ENCODE measurements at regions not wholly inside any gene's neighbourhood (a gene's known extent, or its start where the extent isn't known, plus 50 kb on each side); places are given as distances from the start of the nearest gene placed in this dataset.

DNA sequence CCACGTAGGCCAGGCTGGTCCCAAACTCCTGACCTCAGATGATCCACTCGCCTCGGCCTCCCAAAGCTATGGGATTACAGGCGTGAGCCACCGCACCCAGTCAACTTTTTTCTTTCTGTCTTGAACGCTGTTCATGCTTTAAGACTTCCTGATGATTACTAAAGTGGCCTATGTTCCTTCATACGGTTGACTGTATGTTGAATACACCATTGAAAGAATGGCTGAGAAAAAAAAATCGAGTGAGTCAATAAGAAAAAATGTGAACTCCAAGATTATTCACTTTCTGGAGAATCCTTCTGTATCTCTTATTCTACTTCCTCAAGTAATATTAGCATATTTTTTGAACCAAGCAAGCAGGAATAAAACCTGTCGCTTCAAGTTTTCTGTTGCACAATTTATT, 955.0 kb downstream of the GATA3 start:
- TF ChIP-seq, protein P1, sequence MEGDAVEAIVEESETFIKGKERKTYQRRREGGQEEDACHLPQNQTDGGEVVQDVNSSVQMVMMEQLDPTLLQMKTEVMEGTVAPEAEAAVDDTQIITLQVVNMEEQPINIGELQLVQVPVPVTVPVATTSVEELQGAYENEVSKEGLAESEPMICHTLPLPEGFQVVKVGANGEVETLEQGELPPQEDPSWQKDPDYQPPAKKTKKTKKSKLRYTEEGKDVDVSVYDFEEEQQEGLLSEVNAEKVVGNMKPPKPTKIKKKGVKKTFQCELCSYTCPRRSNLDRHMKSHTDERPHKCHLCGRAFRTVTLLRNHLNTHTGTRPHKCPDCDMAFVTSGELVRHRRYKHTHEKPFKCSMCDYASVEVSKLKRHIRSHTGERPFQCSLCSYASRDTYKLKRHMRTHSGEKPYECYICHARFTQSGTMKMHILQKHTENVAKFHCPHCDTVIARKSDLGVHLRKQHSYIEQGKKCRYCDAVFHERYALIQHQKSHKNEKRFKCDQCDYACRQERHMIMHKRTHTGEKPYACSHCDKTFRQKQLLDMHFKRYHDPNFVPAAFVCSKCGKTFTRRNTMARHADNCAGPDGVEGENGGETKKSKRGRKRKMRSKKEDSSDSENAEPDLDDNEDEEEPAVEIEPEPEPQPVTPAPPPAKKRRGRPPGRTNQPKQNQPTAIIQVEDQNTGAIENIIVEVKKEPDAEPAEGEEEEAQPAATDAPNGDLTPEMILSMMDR (IDR thresholded peaks at IDR 0.05; ENCODE audit: low read length, missing control alignments): no peak
- peak; percentile 33 for DNase-seq (ENCODE audit: low read depth)
- H3K4me3 ChIP-seq (replicated peaks; ENCODE audit: low read depth, low read length): no peak overlapping the region

DNA sequence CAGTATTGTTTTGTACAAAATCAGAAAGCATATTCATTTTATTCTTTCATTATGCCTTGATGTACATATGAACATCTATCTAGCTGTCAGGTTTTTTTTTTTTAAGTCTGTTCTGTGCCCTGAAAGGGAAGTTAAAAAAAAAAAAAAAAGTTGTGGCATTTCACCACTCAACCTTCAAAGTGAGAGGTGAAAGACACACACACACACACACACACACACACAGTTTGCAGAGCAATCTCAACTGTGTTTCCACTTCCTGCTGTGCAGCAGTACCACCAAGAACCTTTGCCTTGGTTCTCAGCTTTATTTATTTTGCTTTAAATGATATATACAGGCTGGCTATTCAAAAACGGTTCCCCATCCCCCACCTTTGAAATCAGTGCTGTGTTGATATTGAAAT, 955.6 kb downstream of the GATA3 start:
- TF ChIP-seq, protein P1 (IDR thresholded peaks at IDR 0.05; ENCODE audit: low read length, missing control alignments): no peak
- DNase-seq (ENCODE audit: low read depth): no peak
- no peak overlapping the region for H3K4me3 ChIP-seq (replicated peaks; ENCODE audit: low read depth, low read length)

DNA sequence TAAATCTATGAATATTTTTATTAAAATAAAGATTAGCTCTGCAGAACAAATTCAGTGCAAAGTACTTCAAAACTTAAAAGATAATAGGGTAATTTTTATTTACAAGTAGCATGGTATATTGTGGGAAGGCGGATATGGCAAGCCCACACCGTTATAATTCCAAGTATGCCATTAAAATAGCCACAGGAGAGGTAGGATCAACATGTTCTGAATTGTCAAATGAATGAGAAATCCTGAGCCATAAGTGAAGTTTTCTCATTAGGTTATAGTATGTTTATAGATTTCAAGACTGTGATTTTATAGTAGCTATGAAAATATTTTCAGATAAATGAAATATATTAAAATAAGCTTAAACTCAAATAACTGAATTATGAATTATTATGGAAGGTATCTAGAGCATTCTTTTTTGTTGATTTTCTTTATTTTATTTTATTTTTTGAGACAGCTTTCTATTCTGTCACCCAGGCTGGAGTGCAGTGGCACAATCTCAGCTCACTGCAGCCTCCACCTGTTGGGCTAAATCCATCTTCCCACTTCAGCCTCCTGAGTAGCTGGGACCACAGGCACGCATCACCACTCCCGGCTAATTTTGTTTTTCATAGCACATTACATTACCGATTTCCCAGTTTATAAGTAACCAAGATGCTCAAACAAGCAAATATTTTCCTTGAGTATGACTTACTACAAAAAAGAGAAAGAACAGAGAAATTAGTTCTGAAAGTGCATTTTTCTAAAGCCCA, 956.6 kb downstream of the GATA3 start:
- H3K4me3 ChIP-seq (replicated peaks; ENCODE audit: low read depth, low read length): no peak overlapping the region
- no peak for DNase-seq (ENCODE audit: low read depth)
- TF ChIP-seq, protein P1 (IDR thresholded peaks at IDR 0.05; ENCODE audit: low read length, missing control alignments): no peak

DNA sequence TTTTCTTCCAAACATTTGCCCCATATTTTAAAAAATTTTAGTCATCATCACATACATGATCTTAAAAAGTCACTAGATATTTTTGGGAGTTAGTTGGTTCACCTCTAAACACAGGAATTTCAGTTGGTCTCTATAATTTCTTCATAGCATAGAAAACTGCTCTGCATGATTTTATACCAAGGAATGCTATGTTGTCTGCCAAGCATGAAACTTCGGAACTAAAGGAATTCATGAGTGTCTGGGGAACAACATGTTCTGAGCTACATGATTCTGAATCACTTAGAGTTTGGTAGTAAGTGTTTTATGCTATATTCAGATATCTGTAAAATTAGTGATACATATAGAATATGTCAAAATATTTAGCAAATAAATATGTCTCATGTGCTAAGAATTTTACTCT, 957.8 kb downstream of the GATA3 start:
- TF ChIP-seq, protein P1 (IDR thresholded peaks at IDR 0.05; ENCODE audit: low read length, missing control alignments): no peak
- H3K4me3 ChIP-seq (replicated peaks; ENCODE audit: low read depth, low read length): no peak overlapping the region
- peak; percentile 78 for DNase-seq (ENCODE audit: low read depth)

DNA sequence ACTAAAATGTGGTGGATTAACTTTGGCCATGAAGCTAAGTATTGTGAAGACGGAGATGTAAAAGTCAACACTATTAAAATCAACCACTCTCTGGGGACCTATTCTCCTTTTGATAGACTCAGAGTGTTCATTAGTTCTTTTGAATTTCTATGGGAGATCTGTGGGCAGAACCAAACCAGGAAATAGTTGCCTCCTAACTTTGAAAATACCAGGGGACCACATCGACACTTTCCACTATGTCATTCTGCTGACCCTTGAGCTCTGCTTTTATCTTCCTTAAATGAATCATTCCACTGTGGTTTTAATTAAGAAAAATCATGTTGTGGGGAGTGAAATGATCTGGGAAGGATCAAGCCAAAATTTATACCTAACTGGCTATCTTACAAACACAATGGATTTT, 960.5 kb downstream of the GATA3 start:
- DNase-seq (ENCODE audit: low read depth): no peak

DNA sequence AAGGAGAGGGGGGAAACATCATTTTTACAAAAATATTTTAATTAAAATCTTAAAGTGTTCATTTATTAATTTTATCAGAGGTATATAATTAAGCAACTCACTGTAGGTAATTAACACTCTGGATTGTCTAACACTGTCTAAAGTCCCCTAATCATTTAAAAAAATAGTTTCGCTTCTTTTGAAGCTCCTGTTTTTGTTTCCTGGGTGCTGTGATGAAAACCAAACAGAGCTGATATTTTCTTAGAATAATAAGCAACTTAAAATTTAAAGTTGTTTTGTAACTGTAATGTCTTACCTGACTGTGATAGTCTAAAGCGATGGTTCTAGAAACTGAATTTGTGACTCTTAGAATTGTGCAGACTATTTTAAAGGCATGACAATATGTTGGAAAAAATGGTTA, 961.0 kb downstream of the GATA3 start:
- no peak for DNase-seq (ENCODE audit: low read depth)
- TF ChIP-seq, protein P1 (IDR thresholded peaks at IDR 0.05; ENCODE audit: low read length, missing control alignments): no peak

More for the DNA sequence above, 960.5 kb downstream of the GATA3 start:
- TF ChIP-seq, protein P1 (IDR thresholded peaks at IDR 0.05; ENCODE audit: low read length, missing control alignments): no peak
- H3K4me3 ChIP-seq (replicated peaks; ENCODE audit: low read depth, low read length): no peak overlapping the region

DNA sequence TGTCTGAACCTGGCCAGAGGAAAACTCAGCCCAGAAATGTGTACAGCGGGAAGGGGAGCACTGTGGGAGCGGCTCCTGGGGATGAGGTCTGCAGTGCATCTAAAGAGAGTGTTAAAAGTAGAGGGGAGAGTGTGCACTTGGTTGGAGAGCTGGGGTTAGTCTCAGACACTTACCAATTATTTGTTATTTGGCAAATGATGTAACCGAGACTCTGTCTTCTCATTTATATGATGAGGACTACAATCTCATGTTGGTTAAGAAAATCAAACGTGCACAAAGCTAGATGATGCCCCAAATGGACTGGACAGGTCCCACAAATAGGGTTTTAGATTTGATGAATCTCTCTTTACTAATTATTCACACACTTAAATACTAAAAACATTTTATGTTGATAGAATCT, 962.4 kb downstream of the GATA3 start:
- DNase-seq (ENCODE audit: low read depth): no peak
- TF ChIP-seq, protein P1 (IDR thresholded peaks at IDR 0.05; ENCODE audit: low read length, missing control alignments): no peak
- H3K4me3 ChIP-seq (replicated peaks; ENCODE audit: low read depth, low read length): no peak overlapping the region

More for the DNA sequence above, 961.0 kb downstream of the GATA3 start:
- no peak overlapping the region for H3K4me3 ChIP-seq (replicated peaks; ENCODE audit: low read depth, low read length)
